K562 (cell line): ENCODE measurements at regions not wholly inside any gene's neighbourhood (a gene's known extent, or its start where the extent isn't known, plus 50 kb on each side); places are given as distances from the start of the nearest gene placed in this dataset.

Source experiments
- ATAC-seq: fragments of 200-7000 bp; cut with Tn5 transposase; 3 replicates; pipeline ENCODE4 v1.9.1; 2020; ENCODE audit warnings: moderate library complexity
- BruUV-seq: library from RNA; stranded (reverse); fragments of 400-500 nt; replicated peaks from 2 replicates; lab custom pipeline; 2021; lab: Mats Ljungman, UMichigan
- CTCF ChIA-PET: fragments of 300-600 bp; formaldehyde crosslinking; extraction: SDS; loops from one replicate; lab custom pipeline; 2021; ENCODE audit warnings: low intra/inter-chr PET ratio; lab: Yijun Ruan, JAX
- POLR2A ChIA-PET: fragments of 300-600, 350-650 bp; sonication (Branson Sonifier 250); formaldehyde crosslinking; extraction: SDS; loops from one replicate; lab custom pipeline; 2021; ENCODE audit warnings: antibody characterized with exemption, inconsistent platforms; lab: Yijun Ruan, JAX
- DNase-seq, 4 experiments: peaks; one replicate each; pipeline versions ENCODE4 v3.0.0 to v3.0.0-alpha.2; 2011 to 2018; ENCODE audit warnings: low spot score in 3 of 4, mixed read lengths in 3 of 4; ENCODE audit errors: extremely low read depth in 1 of 4
- FAIRE-seq: peaks from 2 replicates; lab custom pipeline; 2011; peaks lifted over from hg19 to GRCh38; lab: Jason Lieb, UNC
- H2AFZ ChIP-seq: 2 replicates; pipeline ENCODE4 v1.6.0; 2011; ENCODE audit warnings: low read depth, low read length, control low read depth, inconsistent platforms
- H3K27ac ChIP-seq: fragments of 200-600 bp; 3 replicates; pipeline ENCODE4 v1.8.0; 2011; ENCODE audit warnings: low read depth, mild to moderate bottlenecking, control low read depth, inconsistent platforms, low read length, moderate library complexity, mixed read lengths; ENCODE audit errors: extremely low read depth
- H3K27me3 ChIP-seq, 2 experiments: fragments of 300-600 bp in 1 of 2; 2 replicates in 1 of 2; 3 replicates in 1 of 2; pipeline versions ENCODE4 v1.6.0 to v1.8.0; 2011; ENCODE audit warnings: inconsistent platforms in 2 of 2, low read length in 2 of 2, mild to moderate bottlenecking in 1 of 2, mixed read lengths in 1 of 2, moderate library complexity in 1 of 2; ENCODE audit not compliant: control insufficient read depth in 2 of 2, insufficient read depth in 2 of 2
- H3K36me3 ChIP-seq: fragments of 300-600 bp; 3 replicates; pipeline ENCODE4 v1.8.0; 2011; ENCODE audit warnings: mild to moderate bottlenecking, low read length, inconsistent platforms; ENCODE audit not compliant: control insufficient read depth, insufficient read depth
- H3K4me1 ChIP-seq, 2 experiments: fragments of 200-600 bp in 1 of 2; replicated peaks in 1 of 2; 2 replicates in 1 of 2; 3 replicates in 1 of 2; pipeline versions ENCODE4 v1.5.1 to v1.8.0; 2011; ENCODE audit warnings: inconsistent platforms in 2 of 2, low read length in 2 of 2, mild to moderate bottlenecking in 1 of 2, mixed read lengths in 1 of 2, moderate library complexity in 1 of 2; ENCODE audit not compliant: control insufficient read depth in 2 of 2, insufficient read depth in 2 of 2
- H3K4me2 ChIP-seq: 2 replicates; pipeline ENCODE4 v1.6.1; 2011; ENCODE audit warnings: low read length, control low read depth, inconsistent platforms, mixed read lengths; ENCODE audit not compliant: insufficient read depth
- H3K4me3 ChIP-seq: fragments of 200-600 bp; sonication (generic), shearing (Covaris generic); 2 replicates; pipeline ENCODE4 v1.5.1; 2016; ENCODE audit warnings: control low read depth, inconsistent platforms
- H3K79me2 ChIP-seq: fragments of 200-600 bp; 3 replicates; pipeline ENCODE4 v1.8.0; 2011; ENCODE audit warnings: low read length, inconsistent platforms; ENCODE audit not compliant: control insufficient read depth, insufficient read depth
- H3K9ac ChIP-seq, 2 experiments: 2 replicates each; pipeline versions ENCODE4 v1.6.0 to v1.6.1; 2011; ENCODE audit warnings: low read depth in 2 of 2, low read length in 2 of 2, control low read depth in 1 of 2, inconsistent platforms in 1 of 2, mild to moderate bottlenecking in 1 of 2, mixed read lengths in 1 of 2; ENCODE audit not compliant: insufficient read depth in 1 of 2
- H3K9me1 ChIP-seq: one replicate; pipeline ENCODE4 v1.6.0; 2011; ENCODE audit warnings: inconsistent platforms, mild to moderate bottlenecking, low read length, moderate library complexity; ENCODE audit not compliant: control insufficient read depth, insufficient read depth
- H3K9me3 ChIP-seq: replicated peaks from 2 replicates; pipeline ENCODE4 v1.5.1; 2011; ENCODE audit warnings: low read depth, low read length, inconsistent platforms; ENCODE audit not compliant: control insufficient read depth, insufficient read depth
- H4K20me1 ChIP-seq: replicated peaks from 2 replicates; pipeline ENCODE4 v1.6.1; 2011; ENCODE audit warnings: low read length, inconsistent platforms, mixed read lengths; ENCODE audit not compliant: control insufficient read depth, insufficient read depth
- ARID1B ChIP-seq: fragments of 450-650 bp; IDR thresholded peaks from 2 replicates; pipeline ENCODE4 v1.6.1; 2016; ENCODE audit warnings: antibody characterized with exemption, mild to moderate bottlenecking, inconsistent platforms
- MCM5 ChIP-seq: fragments of 450-650 bp; IDR thresholded peaks from 2 replicates; pipeline ENCODE4 v1.6.1; 2016; ENCODE audit warnings: low read depth
- MGA ChIP-seq: fragments of 450-650 bp; IDR thresholded peaks from 2 replicates; pipeline ENCODE4 v1.6.1; 2016; ENCODE audit warnings: mild to moderate bottlenecking, moderate library complexity
- STAT5B ChIP-seq: fragments of 250-450 bp; sonication (Bioruptor Pico); IDR thresholded peaks from 2 replicates; pipeline ENCODE4 v1.8.0; 2021; ENCODE audit warnings: mild to moderate bottlenecking, inconsistent platforms
- ZNF778 ChIP-seq: fragments of 450-650 bp; formaldehyde crosslinking; IDR thresholded peaks from 2 replicates; pipeline ENCODE4 v1.4.0; 2020; ENCODE audit warnings: mild to moderate bottlenecking, moderate library complexity
- WGBS: fragments of 100-300 bp; shearing (Covaris generic); methylation state at CpG from one replicate; pipeline ENCODE4 v1.1.6; 2016; ENCODE audit warnings: low coverage, mixed read lengths; ENCODE audit not compliant: insufficient coverage; ENCODE audit errors: missing lambda C conversion rate; 5-methylcytosine and 5-hydroxymethylcytosine counted together
- in situ Hi-C: fragments of 300-500 bp; cut with MboI; formaldehyde crosslinking; loops from 4 replicates; pipeline ENCODE4 v1.15.0; 2018; ENCODE audit warnings: inconsistent platforms, mixed read lengths
- intact Hi-C: fragments of 100-400 bp; cut with micrococcal nuclease; formaldehyde crosslinking; loops from 2 replicates; pipeline ENCODE4 v1.14.2; 2022
- TF ChIP-seq, protein P1 (sequence below): fragments of 250-450 bp; sonication (Bioruptor Pico); IDR thresholded peaks from 2 replicates; pipeline ENCODE4 v1.4.0; 2020; ENCODE audit warnings: mild to moderate bottlenecking, moderate library complexity, borderline replicate concordance
- TF ChIP-seq, protein P2 (sequence below): conservative IDR thresholded peaks from 2 replicates; pipeline ENCODE4 v1.6.1; 2011; ENCODE audit warnings: low read depth, mild to moderate bottlenecking, low read length; ENCODE audit not compliant: control insufficient read depth

GRCh38 chr13:30848332-30849027 lies 57.6 kb upstream of the MEDAG start:
- intact Hi-C loops = no loop called here
- CTCF ChIA-PET = no interaction called here
- in situ Hi-C loops = no loop called here
- POLR2A ChIA-PET = no interaction called here
- no peak for DNase-seq
- Histone ChIP-seq H3K4me1 (no peaks in the 10 kb centered on the region), H3K9ac (no peak overlapping the region), H4K20me1 (no peaks in the 10 kb centered on the region), H3K4me2 (no peak overlapping the region), H3K9me1 (no peaks in the 10 kb centered on the region), H3K27ac (no peak overlapping the region), H3K27me3 (no peaks in the 10 kb centered on the region), H2AFZ (no peak overlapping the region), H3K4me3 (no peak overlapping the region), H3K79me2 (no peaks in the 10 kb centered on the region), H3K36me3 (no peaks in the 10 kb centered on the region), H3K9me3 (no peaks in the 10 kb centered on the region)
- 0% methylated on average over 5 of the region's 5 CpGs for WGBS
- no TSS peak for BruUV-seq
- ATAC-seq = no peak
- FAIRE-seq = no peak
- TF ChIP-seq, protein P1, sequence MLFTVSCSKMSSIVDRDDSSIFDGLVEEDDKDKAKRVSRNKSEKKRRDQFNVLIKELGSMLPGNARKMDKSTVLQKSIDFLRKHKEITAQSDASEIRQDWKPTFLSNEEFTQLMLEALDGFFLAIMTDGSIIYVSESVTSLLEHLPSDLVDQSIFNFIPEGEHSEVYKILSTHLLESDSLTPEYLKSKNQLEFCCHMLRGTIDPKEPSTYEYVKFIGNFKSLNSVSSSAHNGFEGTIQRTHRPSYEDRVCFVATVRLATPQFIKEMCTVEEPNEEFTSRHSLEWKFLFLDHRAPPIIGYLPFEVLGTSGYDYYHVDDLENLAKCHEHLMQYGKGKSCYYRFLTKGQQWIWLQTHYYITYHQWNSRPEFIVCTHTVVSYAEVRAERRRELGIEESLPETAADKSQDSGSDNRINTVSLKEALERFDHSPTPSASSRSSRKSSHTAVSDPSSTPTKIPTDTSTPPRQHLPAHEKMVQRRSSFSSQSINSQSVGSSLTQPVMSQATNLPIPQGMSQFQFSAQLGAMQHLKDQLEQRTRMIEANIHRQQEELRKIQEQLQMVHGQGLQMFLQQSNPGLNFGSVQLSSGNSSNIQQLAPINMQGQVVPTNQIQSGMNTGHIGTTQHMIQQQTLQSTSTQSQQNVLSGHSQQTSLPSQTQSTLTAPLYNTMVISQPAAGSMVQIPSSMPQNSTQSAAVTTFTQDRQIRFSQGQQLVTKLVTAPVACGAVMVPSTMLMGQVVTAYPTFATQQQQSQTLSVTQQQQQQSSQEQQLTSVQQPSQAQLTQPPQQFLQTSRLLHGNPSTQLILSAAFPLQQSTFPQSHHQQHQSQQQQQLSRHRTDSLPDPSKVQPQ (CRISPR knock-in tag) = no peak
- no peak for TF ChIP-seq ARID1B
- no peak for TF ChIP-seq ZNF778 (CRISPR knock-in tag)
- TF ChIP-seq, protein P2, sequence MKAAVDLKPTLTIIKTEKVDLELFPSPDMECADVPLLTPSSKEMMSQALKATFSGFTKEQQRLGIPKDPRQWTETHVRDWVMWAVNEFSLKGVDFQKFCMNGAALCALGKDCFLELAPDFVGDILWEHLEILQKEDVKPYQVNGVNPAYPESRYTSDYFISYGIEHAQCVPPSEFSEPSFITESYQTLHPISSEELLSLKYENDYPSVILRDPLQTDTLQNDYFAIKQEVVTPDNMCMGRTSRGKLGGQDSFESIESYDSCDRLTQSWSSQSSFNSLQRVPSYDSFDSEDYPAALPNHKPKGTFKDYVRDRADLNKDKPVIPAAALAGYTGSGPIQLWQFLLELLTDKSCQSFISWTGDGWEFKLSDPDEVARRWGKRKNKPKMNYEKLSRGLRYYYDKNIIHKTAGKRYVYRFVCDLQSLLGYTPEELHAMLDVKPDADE = no peak
- TF ChIP-seq MCM5 = no peak
- TF ChIP-seq STAT5B (CRISPR knock-in tag) = no peak
- no peak for TF ChIP-seq MGA
